ENCODE measurements at regions not wholly inside any gene's neighbourhood (a gene's known extent, or its start where the extent isn't known, plus 50 kb on each side); places are given as distances from the start of the nearest gene placed in this dataset.

DNA sequence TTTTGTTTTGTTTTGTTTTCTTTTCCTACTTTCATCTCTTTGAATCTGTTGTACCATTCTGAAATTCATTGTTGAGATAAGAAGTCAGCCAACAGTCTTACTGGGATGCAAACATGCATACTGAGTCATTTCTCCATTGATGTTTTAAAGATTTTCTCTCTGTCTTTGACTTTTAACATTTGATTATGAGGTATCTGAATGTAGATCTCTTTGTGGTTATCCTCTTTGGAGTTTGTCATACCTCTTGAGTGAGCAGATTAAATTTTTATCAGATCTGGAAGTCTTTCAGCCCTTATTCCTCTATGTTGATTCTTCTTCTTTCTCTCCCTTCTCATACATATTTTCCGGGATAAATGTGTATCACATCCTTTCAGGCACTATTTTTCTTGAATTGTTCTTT is 406.9 kb upstream of the NCAM2 start:
- TF ChIP-seq, protein P1, sequence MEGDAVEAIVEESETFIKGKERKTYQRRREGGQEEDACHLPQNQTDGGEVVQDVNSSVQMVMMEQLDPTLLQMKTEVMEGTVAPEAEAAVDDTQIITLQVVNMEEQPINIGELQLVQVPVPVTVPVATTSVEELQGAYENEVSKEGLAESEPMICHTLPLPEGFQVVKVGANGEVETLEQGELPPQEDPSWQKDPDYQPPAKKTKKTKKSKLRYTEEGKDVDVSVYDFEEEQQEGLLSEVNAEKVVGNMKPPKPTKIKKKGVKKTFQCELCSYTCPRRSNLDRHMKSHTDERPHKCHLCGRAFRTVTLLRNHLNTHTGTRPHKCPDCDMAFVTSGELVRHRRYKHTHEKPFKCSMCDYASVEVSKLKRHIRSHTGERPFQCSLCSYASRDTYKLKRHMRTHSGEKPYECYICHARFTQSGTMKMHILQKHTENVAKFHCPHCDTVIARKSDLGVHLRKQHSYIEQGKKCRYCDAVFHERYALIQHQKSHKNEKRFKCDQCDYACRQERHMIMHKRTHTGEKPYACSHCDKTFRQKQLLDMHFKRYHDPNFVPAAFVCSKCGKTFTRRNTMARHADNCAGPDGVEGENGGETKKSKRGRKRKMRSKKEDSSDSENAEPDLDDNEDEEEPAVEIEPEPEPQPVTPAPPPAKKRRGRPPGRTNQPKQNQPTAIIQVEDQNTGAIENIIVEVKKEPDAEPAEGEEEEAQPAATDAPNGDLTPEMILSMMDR (IDR thresholded peaks at IDR 0.05 in 4 of 5, conservative IDR thresholded peaks at IDR 0.05 in 1 of 5): no peak
- no peak for TF ChIP-seq POLR2A (IDR thresholded peaks at IDR 0.05)

Measured in gastrocnemius medialis (tissue), 4 donors.